ENCODE measurements at regions not wholly inside any gene's neighbourhood (a gene's known extent, or its start where the extent isn't known, plus 50 kb on each side); places are given as distances from the start of the nearest gene placed in this dataset.

DNA sequence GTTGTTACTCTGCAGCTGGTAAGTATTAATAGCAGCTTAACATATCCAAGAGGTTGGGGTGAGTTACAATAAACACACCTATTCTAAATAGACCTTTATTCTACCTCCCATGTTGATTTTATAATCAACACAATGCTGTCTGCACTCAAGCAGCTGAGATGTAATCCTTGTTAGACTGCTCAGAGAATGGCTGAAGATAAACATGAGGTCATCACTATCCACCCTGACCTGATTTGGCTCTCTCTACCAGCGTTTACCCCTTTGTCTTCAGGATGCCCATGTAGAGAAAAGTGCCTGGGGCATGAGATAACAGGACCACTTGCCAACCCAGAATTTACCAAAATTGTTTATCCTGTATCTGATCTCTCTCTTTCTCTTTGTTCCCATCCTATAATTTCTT lies 220.7 kb upstream of the DEFB112 start:
- TF ChIP-seq EZH2 (IDR thresholded peaks at IDR 0.05) (no peak), POLR2AphosphoS5 (IDR thresholded peaks at IDR 0.05; ENCODE audit: borderline replicate concordance, low read depth, low read length) (no peak)
